Fibroblast of lung (primary cell): ENCODE measurements at regions not wholly inside any gene's neighbourhood (a gene's known extent, or its start where the extent isn't known, plus 50 kb on each side); places are given as distances from the start of the nearest gene placed in this dataset.
"Not testable (repeated sequence)": the region's sequence is repeated elsewhere in the genome, so short reads cannot be mapped to it uniquely, and the experiment has no call there.

Experiments used
- DNase-seq, 2 donors: peaks; one replicate each; pipeline versions ENCODE4 v3.0.0 to v3.0.0-alpha.2; 2010; ENCODE audit warnings: low read depth in 2 of 2
- H2AFZ ChIP-seq: 2 replicates; pipeline ENCODE4 v1.5.1; 2012; ENCODE audit warnings: low read length, control low read depth, inconsistent platforms
- H3K27ac ChIP-seq: 2 replicates; pipeline ENCODE4 v1.5.1; 2011; ENCODE audit warnings: low read length, control low read depth; ENCODE audit not compliant: insufficient read depth
- H3K27me3 ChIP-seq: 2 replicates; pipeline ENCODE4 v1.5.1; 2011; ENCODE audit warnings: mild to moderate bottlenecking, low read length; ENCODE audit not compliant: control insufficient read depth, insufficient read depth
- H3K36me3 ChIP-seq: 2 replicates; pipeline ENCODE4 v1.5.1; 2011; ENCODE audit warnings: low read length; ENCODE audit not compliant: control insufficient read depth, insufficient read depth
- H3K4me1 ChIP-seq: 2 replicates; pipeline ENCODE4 v1.5.1; 2011; ENCODE audit warnings: low read length; ENCODE audit not compliant: control insufficient read depth, insufficient read depth; ENCODE audit errors: extremely low read depth
- H3K4me2 ChIP-seq: 2 replicates; pipeline ENCODE4 v1.5.1; 2011; ENCODE audit warnings: low read length, control low read depth; ENCODE audit not compliant: insufficient read depth; ENCODE audit errors: extremely low read depth
- H3K4me3 ChIP-seq, 4 experiments: fragments of 200-600 bp in 1 of 4; sonication (generic) in 1 of 4; replicated peaks in 1 of 4; 2 replicates each; pipeline ENCODE4 v1.5.1; 2011 to 2016; ENCODE audit warnings: low read length in 4 of 4, low read depth in 3 of 4, mild to moderate bottlenecking in 3 of 4, control low read depth in 2 of 4, inconsistent platforms in 1 of 4, mixed read lengths in 1 of 4; ENCODE audit not compliant: insufficient read depth in 1 of 4; ENCODE audit errors: control extremely low read depth in 1 of 4
- H3K79me2 ChIP-seq: 2 replicates; pipeline ENCODE4 v1.5.1; 2012; ENCODE audit warnings: mild to moderate bottlenecking, low read length, inconsistent platforms; ENCODE audit not compliant: control insufficient read depth, insufficient read depth
- H3K9ac ChIP-seq: 2 replicates; pipeline ENCODE4 v1.5.1; 2011; ENCODE audit warnings: mild to moderate bottlenecking, low read length, control low read depth; ENCODE audit not compliant: insufficient read depth
- H3K9me3 ChIP-seq: 2 replicates; pipeline ENCODE4 v1.5.1; 2012; ENCODE audit warnings: low read depth, low read length; ENCODE audit not compliant: control insufficient read depth, insufficient read depth
- H4K20me1 ChIP-seq: 2 replicates; pipeline ENCODE4 v1.5.1; 2011; ENCODE audit warnings: low read length; ENCODE audit not compliant: control insufficient read depth, insufficient read depth; ENCODE audit errors: extremely low read depth
- EZH2 ChIP-seq: IDR thresholded peaks from 2 replicates; pipeline ENCODE4 v1.5.1; 2012; ENCODE audit warnings: low read length, control low read depth, mild to moderate bottlenecking; ENCODE audit errors: missing control alignments
- TF ChIP-seq, protein P1 (sequence below), 2 donors: IDR thresholded peaks in 1 of 2; conservative IDR thresholded peaks in 1 of 2; 1 replicate in 1 of 2; 2 replicates in 1 of 2; pipeline ENCODE4 v1.5.1; 2011 to 2012; ENCODE audit warnings: low read length in 2 of 2, control low read depth in 1 of 2, inconsistent platforms in 1 of 2, low read depth in 1 of 2, mild to moderate bottlenecking in 1 of 2

DNA sequence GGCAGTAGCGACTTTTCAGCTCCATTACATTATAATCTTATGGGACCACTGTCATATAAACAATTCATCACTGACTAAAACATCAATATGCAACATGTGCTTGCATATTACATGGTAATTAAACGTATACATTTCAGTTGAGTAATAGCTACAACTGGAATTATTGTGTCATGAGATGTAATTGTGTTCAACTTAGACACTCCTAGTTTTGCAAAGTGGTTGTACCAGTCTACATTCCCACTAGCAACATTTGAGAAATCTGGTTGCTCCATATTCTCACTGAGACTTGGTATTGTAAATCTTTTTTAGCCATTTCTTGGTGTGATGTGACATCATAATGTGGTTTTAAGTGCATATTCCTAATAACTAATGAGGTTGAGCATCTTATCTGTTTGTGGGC, 90.0 kb downstream of the CAPZA3 start:
- H3K4me1 ChIP-seq = no peaks in the 10 kb centered on the region
- H3K79me2 ChIP-seq = no peaks in the 10 kb centered on the region
- no peak for DNase-seq
- H2AFZ ChIP-seq = no peak overlapping the region
- H3K4me2 ChIP-seq = no peak overlapping the region
- no peaks in the 10 kb centered on the region for H3K9me3 ChIP-seq
- no peaks in the 10 kb centered on the region for H4K20me1 ChIP-seq
- H3K36me3 ChIP-seq = no peaks in the 10 kb centered on the region
- H3K9ac ChIP-seq = no peak overlapping the region
- no peak for TF ChIP-seq EZH2
- TF ChIP-seq, protein P1, sequence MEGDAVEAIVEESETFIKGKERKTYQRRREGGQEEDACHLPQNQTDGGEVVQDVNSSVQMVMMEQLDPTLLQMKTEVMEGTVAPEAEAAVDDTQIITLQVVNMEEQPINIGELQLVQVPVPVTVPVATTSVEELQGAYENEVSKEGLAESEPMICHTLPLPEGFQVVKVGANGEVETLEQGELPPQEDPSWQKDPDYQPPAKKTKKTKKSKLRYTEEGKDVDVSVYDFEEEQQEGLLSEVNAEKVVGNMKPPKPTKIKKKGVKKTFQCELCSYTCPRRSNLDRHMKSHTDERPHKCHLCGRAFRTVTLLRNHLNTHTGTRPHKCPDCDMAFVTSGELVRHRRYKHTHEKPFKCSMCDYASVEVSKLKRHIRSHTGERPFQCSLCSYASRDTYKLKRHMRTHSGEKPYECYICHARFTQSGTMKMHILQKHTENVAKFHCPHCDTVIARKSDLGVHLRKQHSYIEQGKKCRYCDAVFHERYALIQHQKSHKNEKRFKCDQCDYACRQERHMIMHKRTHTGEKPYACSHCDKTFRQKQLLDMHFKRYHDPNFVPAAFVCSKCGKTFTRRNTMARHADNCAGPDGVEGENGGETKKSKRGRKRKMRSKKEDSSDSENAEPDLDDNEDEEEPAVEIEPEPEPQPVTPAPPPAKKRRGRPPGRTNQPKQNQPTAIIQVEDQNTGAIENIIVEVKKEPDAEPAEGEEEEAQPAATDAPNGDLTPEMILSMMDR (conservative IDR thresholded peaks at IDR 0.05 in 1 of 2, IDR thresholded peaks at IDR 0.05 in 1 of 2; ENCODE audit: low read depth in 1 of 2, low read length in 2 of 2) = no peak
- no peak overlapping the region for H3K27ac ChIP-seq
- no peak overlapping the region for H3K4me3 ChIP-seq
- H3K27me3 ChIP-seq = no peaks in the 10 kb centered on the region

DNA sequence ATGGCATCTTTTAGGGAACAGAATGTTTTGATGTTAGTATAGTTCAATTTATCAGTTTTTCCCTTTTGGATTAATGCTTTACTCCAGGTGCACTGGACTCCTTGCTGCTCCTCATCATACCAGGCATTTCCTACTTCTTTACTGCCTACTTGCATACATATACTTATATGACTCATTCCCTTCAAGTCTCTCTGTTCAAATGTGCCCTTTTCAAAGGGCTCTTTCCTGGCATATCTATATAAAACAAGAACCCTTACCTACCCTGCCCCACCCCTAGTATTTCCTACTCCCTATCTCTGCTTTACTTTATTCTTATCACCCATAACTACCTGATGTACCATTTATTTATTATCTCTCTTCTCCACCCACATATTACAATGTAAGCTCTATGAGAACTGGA, 90.6 kb downstream of the CAPZA3 start:
- DNase-seq = no peak
- Histone ChIP-seq H3K9me3 (no peaks in the 10 kb centered on the region), H2AFZ (no peak overlapping the region), H3K4me2 (no peak overlapping the region), H3K9ac (no peak overlapping the region), H3K4me1 (no peaks in the 10 kb centered on the region), H3K36me3 (no peaks in the 10 kb centered on the region), H4K20me1 (no peaks in the 10 kb centered on the region), H3K27me3 (no peaks in the 10 kb centered on the region), H3K27ac (no peak overlapping the region), H3K4me3 (no peak overlapping the region), H3K79me2 (no peaks in the 10 kb centered on the region)
- no peak for TF ChIP-seq EZH2
- TF ChIP-seq, protein P1 (conservative IDR thresholded peaks at IDR 0.05 in 1 of 2, IDR thresholded peaks at IDR 0.05 in 1 of 2; ENCODE audit: low read depth in 1 of 2, low read length in 2 of 2) = no peak

DNA sequence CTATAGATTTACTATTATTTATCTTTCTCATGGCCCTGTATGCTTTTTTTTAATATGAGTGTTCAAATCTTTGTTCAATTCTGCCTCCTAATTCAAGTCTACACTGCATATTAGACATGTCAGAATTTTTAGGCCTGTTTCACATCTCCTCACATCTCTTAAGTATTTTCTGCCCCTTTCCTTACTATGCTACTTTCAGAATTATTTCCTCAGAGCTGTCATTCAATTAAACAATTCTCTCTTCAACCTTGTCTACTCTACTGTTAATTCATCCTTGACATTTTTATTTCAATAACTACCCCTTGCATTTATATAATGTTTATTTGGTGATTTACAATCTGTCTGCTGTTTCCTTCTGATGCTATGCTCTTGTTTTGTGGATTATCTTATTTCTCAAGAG, 91.1 kb downstream of the CAPZA3 start:
- no peak for DNase-seq
- Histone ChIP-seq H3K36me3 (no peaks in the 10 kb centered on the region), H2AFZ (no peak overlapping the region), H3K4me3 (no peak overlapping the region), H4K20me1 (no peaks in the 10 kb centered on the region), H3K4me1 (no peaks in the 10 kb centered on the region), H3K27me3 (no peaks in the 10 kb centered on the region), H3K9ac (no peak overlapping the region), H3K4me2 (no peak overlapping the region), H3K79me2 (no peaks in the 10 kb centered on the region), H3K27ac (no peak overlapping the region), H3K9me3 (no peaks in the 10 kb centered on the region)
- TF ChIP-seq, protein P1 (conservative IDR thresholded peaks at IDR 0.05 in 1 of 2, IDR thresholded peaks at IDR 0.05 in 1 of 2; ENCODE audit: low read depth in 1 of 2, low read length in 2 of 2) = no peak
- TF ChIP-seq EZH2 = no peak

DNA sequence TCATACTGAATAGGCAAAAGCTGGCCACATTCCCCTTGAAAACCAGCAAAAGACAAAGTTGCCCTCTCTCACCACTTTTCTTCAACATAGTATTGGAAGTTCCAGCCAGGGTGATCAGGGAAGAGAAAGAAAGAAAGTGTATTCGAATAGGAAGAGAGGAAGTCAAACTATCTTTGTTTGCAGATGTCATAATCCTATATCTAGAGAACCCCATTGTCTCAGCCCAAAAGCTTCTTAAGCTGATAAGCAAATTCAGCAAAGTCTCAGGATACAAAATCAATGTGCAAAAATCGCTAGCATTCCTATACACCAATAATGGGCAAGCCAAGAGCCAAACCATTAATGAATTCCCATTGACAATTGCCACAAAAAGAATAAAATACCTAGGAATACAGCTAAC, 95.0 kb downstream of the CAPZA3 start:
- H4K20me1 ChIP-seq, H3K9ac ChIP-seq, H3K79me2 ChIP-seq, H3K9me3 ChIP-seq, H3K4me2 ChIP-seq, H3K27ac ChIP-seq, H3K27me3 ChIP-seq, H2AFZ ChIP-seq, H3K4me3 ChIP-seq, DNase-seq, H3K36me3 ChIP-seq, H3K4me1 ChIP-seq: not testable (repeated sequence)
